NCI-H2171 treated with DMSO at 0.1 percent for 48 hours (cell line): ENCODE measurements at regions not wholly inside any gene's neighbourhood (a gene's known extent, or its start where the extent isn't known, plus 50 kb on each side); places are given as distances from the start of the nearest gene placed in this dataset.

Source experiments
- DNase-seq: peaks from one replicate; lab custom pipeline; 2025; lab: John Stamatoyannopoulos, UW

DNA sequence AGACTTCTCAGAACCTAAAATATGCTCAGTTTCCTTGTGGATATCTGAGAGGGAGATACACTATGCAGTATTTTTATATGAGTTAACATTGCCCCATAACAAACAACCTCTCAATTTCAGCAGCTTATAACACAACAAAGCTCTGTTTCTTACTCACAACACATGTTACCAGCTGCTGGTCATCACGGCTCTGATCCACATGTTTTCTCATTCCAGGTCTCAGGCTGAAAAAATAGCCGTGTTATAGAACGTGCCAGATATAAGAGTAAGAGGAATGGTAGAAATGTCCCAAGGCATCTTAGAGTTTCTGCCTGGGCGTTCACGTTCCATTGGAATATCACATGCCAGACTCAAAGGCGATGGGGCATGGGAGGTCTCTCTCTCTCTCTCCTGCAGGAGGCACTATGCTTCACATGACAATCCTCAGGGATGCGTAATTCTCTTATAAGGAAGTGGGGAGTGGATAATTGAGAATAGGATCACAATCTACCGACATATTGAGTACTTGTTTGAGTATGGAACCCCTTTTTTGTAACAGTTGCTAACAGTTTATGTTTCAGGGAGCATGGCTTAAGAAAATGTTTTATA is 246.6 kb downstream of the NHLRC3 start:
- DNase-seq = no peak
